Stomach (tissue), 4 donors: ENCODE measurements at regions not wholly inside any gene's neighbourhood (a gene's known extent, or its start where the extent isn't known, plus 50 kb on each side); places are given as distances from the start of the nearest gene placed in this dataset.

Experiments
- POLR2AphosphoS5 ChIP-seq, 3 donors: sonication (generic); formaldehyde crosslinking; IDR thresholded peaks; one replicate each; pipeline ENCODE4 v1.6.1; 2016; ENCODE audit warnings: antibody characterized with exemption in 3 of 3
- TF ChIP-seq, protein P1 (sequence below), 7 experiments: fragments of 450-650 bp in 4 of 7; fragments of 200-600 bp in 3 of 7; sonication (generic) in 3 of 7; IDR thresholded peaks; one replicate each; pipeline ENCODE4 v1.5.1; 2016 to 2019; ENCODE audit warnings: antibody characterized with exemption in 7 of 7, control low read depth in 2 of 7, mild to moderate bottlenecking in 1 of 7

DNA sequence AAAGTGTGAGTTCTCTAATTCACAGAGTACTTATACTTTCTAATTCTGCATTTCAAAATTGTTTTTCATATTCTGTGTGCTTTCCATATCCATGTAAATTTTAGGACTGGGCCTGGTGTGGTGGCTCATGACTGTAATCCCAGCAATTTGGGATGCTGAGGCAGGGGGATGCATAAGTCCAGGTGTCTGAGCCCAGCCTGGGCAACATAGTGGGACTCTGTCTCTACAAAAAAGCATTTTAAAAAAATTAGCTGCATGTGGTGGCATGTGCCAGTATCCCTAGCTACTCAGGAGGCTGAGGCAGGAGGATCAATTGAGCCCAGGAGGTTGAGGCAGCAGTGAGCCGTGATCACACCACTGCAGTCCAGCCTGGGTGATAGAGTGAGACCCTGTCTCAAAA, 382.6 kb upstream of the AKR1E2 start:
- no peak for TF ChIP-seq POLR2AphosphoS5 (IDR thresholded peaks at IDR 0.05)
- TF ChIP-seq, protein P1, sequence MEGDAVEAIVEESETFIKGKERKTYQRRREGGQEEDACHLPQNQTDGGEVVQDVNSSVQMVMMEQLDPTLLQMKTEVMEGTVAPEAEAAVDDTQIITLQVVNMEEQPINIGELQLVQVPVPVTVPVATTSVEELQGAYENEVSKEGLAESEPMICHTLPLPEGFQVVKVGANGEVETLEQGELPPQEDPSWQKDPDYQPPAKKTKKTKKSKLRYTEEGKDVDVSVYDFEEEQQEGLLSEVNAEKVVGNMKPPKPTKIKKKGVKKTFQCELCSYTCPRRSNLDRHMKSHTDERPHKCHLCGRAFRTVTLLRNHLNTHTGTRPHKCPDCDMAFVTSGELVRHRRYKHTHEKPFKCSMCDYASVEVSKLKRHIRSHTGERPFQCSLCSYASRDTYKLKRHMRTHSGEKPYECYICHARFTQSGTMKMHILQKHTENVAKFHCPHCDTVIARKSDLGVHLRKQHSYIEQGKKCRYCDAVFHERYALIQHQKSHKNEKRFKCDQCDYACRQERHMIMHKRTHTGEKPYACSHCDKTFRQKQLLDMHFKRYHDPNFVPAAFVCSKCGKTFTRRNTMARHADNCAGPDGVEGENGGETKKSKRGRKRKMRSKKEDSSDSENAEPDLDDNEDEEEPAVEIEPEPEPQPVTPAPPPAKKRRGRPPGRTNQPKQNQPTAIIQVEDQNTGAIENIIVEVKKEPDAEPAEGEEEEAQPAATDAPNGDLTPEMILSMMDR (IDR thresholded peaks at IDR 0.05), result no peak
